GM23248 (cell line): ENCODE measurements at regions not wholly inside any gene's neighbourhood (a gene's known extent, or its start where the extent isn't known, plus 50 kb on each side); places are given as distances from the start of the nearest gene placed in this dataset.
"Not testable (repeated sequence)": the region's sequence is repeated elsewhere in the genome, so short reads cannot be mapped to it uniquely, and the experiment has no call there.

Experiments
- EZH2 ChIP-seq: fragments of 200-600 bp; sonication (generic); IDR thresholded peaks from 2 replicates; pipeline ENCODE4 v1.6.1; 2018; ENCODE audit warnings: antibody characterized with exemption, mild to moderate bottlenecking; ENCODE audit not compliant: insufficient read depth, poor library complexity, severe bottlenecking
- EZH2phosphoT487 ChIP-seq: fragments of 200-600 bp; sonication (generic); IDR thresholded peaks from 2 replicates; pipeline ENCODE4 v1.6.1; 2018; ENCODE audit warnings: antibody characterized with exemption, moderate library complexity, mild to moderate bottlenecking, low read depth; ENCODE audit not compliant: insufficient read depth

DNA sequence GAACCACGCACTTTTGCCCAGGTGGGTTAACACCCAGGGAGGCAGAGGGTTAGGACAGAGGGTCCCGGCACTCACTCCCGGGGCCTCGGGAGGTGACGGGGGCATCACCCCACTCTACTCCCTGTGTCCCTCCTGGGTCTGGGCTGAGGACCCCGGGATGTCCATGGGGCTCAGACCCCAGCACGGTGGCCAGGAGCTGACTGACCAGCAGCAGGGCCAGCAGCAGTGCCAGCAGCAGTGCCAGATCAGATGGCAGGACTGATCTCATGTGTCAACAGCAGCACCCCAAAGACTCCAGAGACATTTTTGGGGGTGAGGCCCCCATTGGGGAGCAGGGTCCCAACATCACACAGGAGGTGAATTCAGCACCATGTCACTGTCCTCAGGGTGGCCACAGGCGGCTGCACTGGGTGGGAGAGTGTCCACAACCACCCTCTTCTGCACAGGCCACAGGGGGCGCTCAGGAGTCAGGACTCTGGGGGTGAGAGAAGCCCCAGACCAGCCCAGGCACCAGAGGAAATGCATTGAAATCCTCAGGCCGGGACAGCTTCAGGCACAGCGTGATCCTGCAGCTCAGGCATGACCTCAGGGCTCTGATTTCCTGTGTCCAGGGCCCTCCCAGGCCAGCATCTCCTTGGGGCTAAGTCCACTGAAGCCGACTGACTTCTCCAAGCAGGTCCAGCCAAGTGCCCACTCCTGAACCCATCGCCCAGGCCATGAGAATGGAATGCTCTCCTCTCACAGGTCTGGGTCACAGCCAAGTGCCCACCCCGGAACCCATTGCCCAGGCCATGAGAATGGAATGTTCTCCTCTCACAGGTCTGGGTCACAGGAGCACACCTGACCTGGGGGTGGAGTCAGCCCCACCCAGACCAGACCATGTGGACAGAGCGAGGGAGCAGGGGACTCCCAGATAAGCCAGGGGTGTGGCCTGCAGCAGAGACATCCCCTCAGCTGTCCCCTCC lies 87.2 kb upstream of the SFSWAP start:
- not testable (repeated sequence) for TF ChIP-seq EZH2, EZH2phosphoT487
